IMR-90 (cell line): ENCODE measurements at regions not wholly inside any gene's neighbourhood (a gene's known extent, or its start where the extent isn't known, plus 50 kb on each side); places are given as distances from the start of the nearest gene placed in this dataset.

Experiments
- ATAC-seq: fragments of 200-7000 bp; cut with Tn5 transposase; 2 replicates; pipeline ENCODE4 v1.9.1; 2020; ENCODE audit warnings: low read depth, mild to moderate bottlenecking, moderate library complexity
- BruUV-seq: library from RNA; stranded (reverse); fragments of 400-500 nt; replicated peaks from 2 replicates; lab custom pipeline; 2021; lab: Mats Ljungman, UMichigan
- CTCF ChIA-PET: fragments of 300-600 bp; formaldehyde crosslinking; extraction: SDS; loops from one replicate; lab custom pipeline; 2021; ENCODE audit warnings: antibody characterized with exemption; lab: Yijun Ruan, JAX
- POLR2A ChIA-PET: fragments of 300-600 bp; sonication (Branson Sonifier 250); formaldehyde crosslinking; loops from one replicate; lab custom pipeline; 2022; ENCODE audit warnings: antibody characterized with exemption; ENCODE audit not compliant: unreplicated experiment; lab: Charles Lee
- DNase-seq: peaks from one replicate; pipeline ENCODE4 v3.0.0; 2013
- H2AFZ ChIP-seq: replicated peaks from 2 replicates; pipeline ENCODE3; 2013; ENCODE audit warnings: low read length, mild to moderate bottlenecking; ENCODE audit not compliant: poor library complexity
- H2AK5ac ChIP-seq: 2 replicates; pipeline ENCODE4 v1.6.1; 2013; ENCODE audit warnings: low read depth, low read length, inconsistent platforms
- H2AK9ac ChIP-seq: replicated peaks from 2 replicates; pipeline ENCODE3; 2013; ENCODE audit warnings: mild to moderate bottlenecking, low read depth, low read length, moderate library complexity; ENCODE audit not compliant: poor library complexity
- H2BK120ac ChIP-seq: 2 replicates; pipeline ENCODE4 v1.6.1; 2013; ENCODE audit warnings: low read depth, low read length, inconsistent platforms
- H2BK15ac ChIP-seq: 3 replicates; pipeline ENCODE4 v1.6.1; 2013; ENCODE audit warnings: low read depth, low read length, inconsistent platforms
- H2BK20ac ChIP-seq: 2 replicates; pipeline ENCODE4 v1.6.1; 2013; ENCODE audit warnings: low read depth, mild to moderate bottlenecking, inconsistent platforms, low read length, moderate library complexity
- H2BK5ac ChIP-seq: 2 replicates; pipeline ENCODE4 v1.6.1; 2013; ENCODE audit warnings: mild to moderate bottlenecking, low read depth, low read length, inconsistent platforms; ENCODE audit not compliant: poor library complexity, severe bottlenecking
- H3K14ac ChIP-seq: replicated peaks from 2 replicates; pipeline ENCODE4 v1.6.1; 2013; ENCODE audit warnings: low read depth, low read length, inconsistent platforms
- H3K18ac ChIP-seq: 2 replicates; pipeline ENCODE4 v1.6.1; 2013; ENCODE audit warnings: low read depth, low read length, control low read depth
- H3K23ac ChIP-seq: 2 replicates; pipeline ENCODE4 v1.6.1; 2013; ENCODE audit warnings: low read depth, low read length, inconsistent platforms
- H3K27ac ChIP-seq: 2 replicates; pipeline ENCODE4 v1.5.1; 2013; ENCODE audit warnings: mild to moderate bottlenecking, control low read depth, low read length; ENCODE audit not compliant: insufficient read depth
- H3K27me3 ChIP-seq: 2 replicates; pipeline ENCODE4 v1.6.1; 2013; ENCODE audit warnings: low read length; ENCODE audit not compliant: control insufficient read depth, insufficient read depth
- H3K36me3 ChIP-seq: 2 replicates; pipeline ENCODE4 v1.6.1; 2013; ENCODE audit warnings: low read length, mixed read lengths; ENCODE audit not compliant: control insufficient read depth, insufficient read depth
- H3K4ac ChIP-seq: 2 replicates; pipeline ENCODE4 v1.6.1; 2013; ENCODE audit warnings: low read depth, low read length, inconsistent platforms
- H3K4me1 ChIP-seq: 2 replicates; pipeline ENCODE4 v1.6.1; 2013; ENCODE audit warnings: low read length, mixed read lengths; ENCODE audit not compliant: control insufficient read depth, insufficient read depth
- H3K4me2 ChIP-seq: 2 replicates; pipeline ENCODE4 v1.6.1; 2013; ENCODE audit warnings: low read depth, mild to moderate bottlenecking, control low read depth, low read length, moderate library complexity
- H3K4me3 ChIP-seq: 2 replicates; pipeline ENCODE4 v1.5.1; 2013; ENCODE audit warnings: low read depth, mild to moderate bottlenecking, control low read depth, low read length, moderate library complexity; ENCODE audit not compliant: insufficient read depth
- H3K56ac ChIP-seq: 2 replicates; pipeline ENCODE4 v1.6.1; 2013; ENCODE audit warnings: low read length, inconsistent platforms; ENCODE audit not compliant: insufficient read depth; ENCODE audit errors: extremely low read depth
- H3K79me1 ChIP-seq, 2 experiments: 2 replicates each; pipeline ENCODE4 v1.6.1; 2013; ENCODE audit warnings: low read length in 2 of 2, inconsistent platforms in 1 of 2, low read depth in 1 of 2
- H3K9ac ChIP-seq: 2 replicates; pipeline ENCODE4 v1.6.1; 2013; ENCODE audit warnings: low read depth, low read length, control low read depth
- H3K9me1 ChIP-seq: 2 replicates; pipeline ENCODE4 v1.6.1; 2013; ENCODE audit warnings: low read length, inconsistent platforms; ENCODE audit not compliant: insufficient read depth
- H3K9me3 ChIP-seq: 2 replicates; pipeline ENCODE4 v1.6.1; 2013; ENCODE audit warnings: low read length; ENCODE audit not compliant: control insufficient read depth, insufficient read depth
- H4K20me1 ChIP-seq: 2 replicates; pipeline ENCODE4 v1.6.1; 2013; ENCODE audit warnings: low read length, inconsistent platforms; ENCODE audit not compliant: insufficient read depth
- H4K5ac ChIP-seq: 2 replicates; pipeline ENCODE4 v1.6.1; 2013; ENCODE audit warnings: mild to moderate bottlenecking, low read depth, low read length, control low read depth
- H4K8ac ChIP-seq, 2 experiments: 2 replicates each; pipeline ENCODE4 v1.6.1; 2013; ENCODE audit warnings: low read depth in 2 of 2, low read length in 2 of 2, control low read depth in 1 of 2, inconsistent platforms in 1 of 2
- H4K91ac ChIP-seq: 2 replicates; pipeline ENCODE4 v1.6.1; 2013; ENCODE audit warnings: low read depth, low read length, inconsistent platforms; ENCODE audit not compliant: insufficient read depth
- BHLHE40 ChIP-seq: fragments of 150-350 bp; IDR thresholded peaks from 2 replicates; pipeline ENCODE4 v1.6.1; 2016; ENCODE audit warnings: mild to moderate bottlenecking, low read depth, low read length
- CEBPB ChIP-seq: IDR thresholded peaks from 2 replicates; pipeline ENCODE4 v1.6.1; 2012; ENCODE audit warnings: low read depth, low read length, improper control_type of control experiment
- CHD1 ChIP-seq: IDR thresholded peaks from 2 replicates; pipeline ENCODE4 v1.6.1; 2012; ENCODE audit warnings: low read depth, low read length, improper control_type of control experiment
- FOS ChIP-seq: fragments of 150-350 bp; IDR thresholded peaks from 2 replicates; pipeline ENCODE4 v1.6.1; 2016; ENCODE audit warnings: low read depth, low read length
- MAFK ChIP-seq: IDR thresholded peaks from 2 replicates; pipeline ENCODE4 v1.6.1; 2012; ENCODE audit warnings: low read depth, low read length, improper control_type of control experiment
- MAZ ChIP-seq: IDR thresholded peaks from 2 replicates; pipeline ENCODE4 v1.6.1; 2012; ENCODE audit warnings: low read depth, mild to moderate bottlenecking, low read length, improper control_type of control experiment, moderate library complexity, borderline replicate concordance
- MXI1 ChIP-seq: IDR thresholded peaks from 2 replicates; pipeline ENCODE4 v1.6.1; 2012; ENCODE audit warnings: low read depth, mild to moderate bottlenecking, low read length, moderate library complexity, borderline replicate concordance
- NFE2L2 ChIP-seq: fragments of 150-350 bp; IDR thresholded peaks from 2 replicates; pipeline ENCODE4 v1.6.1; 2016; ENCODE audit warnings: low read depth, mild to moderate bottlenecking, low read length
- POLR2A ChIP-seq: IDR thresholded peaks from 2 replicates; pipeline ENCODE4 v1.6.1; 2012; ENCODE audit warnings: mild to moderate bottlenecking, low read depth, low read length
- RAD21 ChIP-seq: IDR thresholded peaks from 2 replicates; pipeline ENCODE4 v1.6.1; 2012; ENCODE audit warnings: low read length, improper control_type of control experiment
- RCOR1 ChIP-seq: IDR thresholded peaks from 2 replicates; pipeline ENCODE4 v1.6.1; 2012; ENCODE audit warnings: mild to moderate bottlenecking, low read length, improper control_type of control experiment; ENCODE audit not compliant: insufficient replicate concordance
- RFX5 ChIP-seq: IDR thresholded peaks from 2 replicates; pipeline ENCODE4 v1.8.0; 2012; ENCODE audit warnings: low read depth, mild to moderate bottlenecking, low read length, moderate library complexity
- SMC3 ChIP-seq: fragments of 150-350 bp; IDR thresholded peaks from 2 replicates; pipeline ENCODE4 v1.6.1; 2016; ENCODE audit warnings: low read depth, mild to moderate bottlenecking, antibody characterized with exemption, low read length, moderate library complexity
- WGBS, 2 experiments: methylation state at CpG; one replicate each; pipeline versions ENCODE4 v1.1.5 to v1.1.7; 2013; ENCODE audit warnings: missing lambda C conversion rate in 2 of 2; ENCODE audit not compliant: insufficient read length in 1 of 2; ENCODE audit errors: extremely low coverage in 2 of 2; 5-methylcytosine and 5-hydroxymethylcytosine counted together
- dilution Hi-C: fragments of 300-500 bp; cut with HindIII; formaldehyde crosslinking; loops from one replicate; pipeline ENCODE4 v1.14.3; 2018; ENCODE audit warnings: low sequenced_read_pairs; ENCODE audit not compliant: unreplicated experiment
- in situ Hi-C: fragments of 300-500 bp; cut with MboI; formaldehyde crosslinking; loops from 3 replicates; pipeline ENCODE4 v1.14.3; 2019; ENCODE audit warnings: low sequenced_read_pairs, inconsistent platforms, mixed read lengths
- intact Hi-C: fragments of 100-400 bp; cut with micrococcal nuclease; formaldehyde crosslinking; loops from 2 replicates; pipeline ENCODE4 v1.10.0; 2022
- TF ChIP-seq, protein P1 (sequence below): fragments of 150-350 bp; IDR thresholded peaks from 2 replicates; pipeline ENCODE4 v1.6.1; 2017; ENCODE audit warnings: mild to moderate bottlenecking, antibody characterized with exemption, low read length, low read depth
- TF ChIP-seq, protein P2 (sequence below): fragments of 150-350 bp; IDR thresholded peaks from 2 replicates; pipeline ENCODE4 v1.6.1; 2016; ENCODE audit warnings: low read depth, mild to moderate bottlenecking, low read length, moderate library complexity, borderline replicate concordance
- TF ChIP-seq, protein P3 (sequence below): conservative IDR thresholded peaks from 2 replicates; pipeline ENCODE4 v1.5.1; 2012; ENCODE audit warnings: mild to moderate bottlenecking, low read depth, low read length, improper control_type of control experiment

DNA sequence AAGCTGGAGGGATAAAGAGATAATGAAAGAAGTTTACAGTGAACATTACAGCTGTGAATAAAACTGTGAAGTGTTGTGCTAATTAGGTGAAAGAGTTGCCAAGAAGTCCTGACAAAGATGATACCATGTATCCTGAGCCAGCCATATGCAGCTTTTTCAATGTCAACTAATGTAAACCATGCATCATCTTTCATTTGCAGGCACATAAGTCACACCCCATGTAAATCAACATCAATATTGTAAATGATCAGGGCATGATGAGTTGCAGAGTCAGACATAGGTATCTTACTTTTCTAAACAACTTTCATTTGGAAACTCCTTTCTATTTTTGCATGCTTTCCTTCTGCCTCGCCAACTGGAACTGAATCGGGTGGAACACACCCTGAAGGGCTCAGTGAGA is 569.1 kb downstream of the TBC1D4 start:
- Histone ChIP-seq H3K36me3 (no peaks in the 10 kb centered on the region), H3K56ac (no peak overlapping the region), H3K27me3 (no peaks in the 10 kb centered on the region), H2BK120ac (no peak overlapping the region), H3K14ac (no peak overlapping the region), H4K8ac (no peak overlapping the region), H3K9me1 (no peaks in the 10 kb centered on the region), H2BK5ac (no peak overlapping the region), H3K79me1 (no peaks in the 10 kb centered on the region), H2AK5ac (no peak overlapping the region), H3K9me3 (no peaks in the 10 kb centered on the region), H4K20me1 (no peaks in the 10 kb centered on the region), H3K18ac (no peak overlapping the region), H2AK9ac (no peak overlapping the region), H3K23ac (no peak overlapping the region), H2AFZ (no peak overlapping the region), H2BK20ac (no peak overlapping the region), H3K27ac (no peak overlapping the region), H3K4ac (no peak overlapping the region), H3K4me3 (no peak overlapping the region), H4K5ac (no peak overlapping the region), H4K91ac (no peak overlapping the region), H3K4me1 (no peaks in the 10 kb centered on the region), H2BK15ac (no peak overlapping the region), H3K4me2 (no peak overlapping the region), H3K9ac (no peak overlapping the region)
- dilution Hi-C loops: no loop called here
- BruUV-seq: no TSS peak
- ATAC-seq (no peak), DNase-seq (no peak)
- intact Hi-C loops: no loop called here
- TF ChIP-seq MAFK (no peak), POLR2A (no peak), MXI1 (no peak), CEBPB (no peak), RAD21 (no peak), SMC3 (no peak), FOS (no peak), NFE2L2 (no peak), RCOR1 (no peak), BHLHE40 (no peak), RFX5 (no peak), CHD1 (no peak), MAZ (no peak)
- TF ChIP-seq, protein P1, sequence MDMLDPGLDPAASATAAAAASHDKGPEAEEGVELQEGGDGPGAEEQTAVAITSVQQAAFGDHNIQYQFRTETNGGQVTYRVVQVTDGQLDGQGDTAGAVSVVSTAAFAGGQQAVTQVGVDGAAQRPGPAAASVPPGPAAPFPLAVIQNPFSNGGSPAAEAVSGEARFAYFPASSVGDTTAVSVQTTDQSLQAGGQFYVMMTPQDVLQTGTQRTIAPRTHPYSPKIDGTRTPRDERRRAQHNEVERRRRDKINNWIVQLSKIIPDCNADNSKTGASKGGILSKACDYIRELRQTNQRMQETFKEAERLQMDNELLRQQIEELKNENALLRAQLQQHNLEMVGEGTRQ: no peak
- TF ChIP-seq, protein P2, sequence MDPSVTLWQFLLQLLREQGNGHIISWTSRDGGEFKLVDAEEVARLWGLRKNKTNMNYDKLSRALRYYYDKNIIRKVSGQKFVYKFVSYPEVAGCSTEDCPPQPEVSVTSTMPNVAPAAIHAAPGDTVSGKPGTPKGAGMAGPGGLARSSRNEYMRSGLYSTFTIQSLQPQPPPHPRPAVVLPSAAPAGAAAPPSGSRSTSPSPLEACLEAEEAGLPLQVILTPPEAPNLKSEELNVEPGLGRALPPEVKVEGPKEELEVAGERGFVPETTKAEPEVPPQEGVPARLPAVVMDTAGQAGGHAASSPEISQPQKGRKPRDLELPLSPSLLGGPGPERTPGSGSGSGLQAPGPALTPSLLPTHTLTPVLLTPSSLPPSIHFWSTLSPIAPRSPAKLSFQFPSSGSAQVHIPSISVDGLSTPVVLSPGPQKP: no peak
- TF ChIP-seq, protein P3, sequence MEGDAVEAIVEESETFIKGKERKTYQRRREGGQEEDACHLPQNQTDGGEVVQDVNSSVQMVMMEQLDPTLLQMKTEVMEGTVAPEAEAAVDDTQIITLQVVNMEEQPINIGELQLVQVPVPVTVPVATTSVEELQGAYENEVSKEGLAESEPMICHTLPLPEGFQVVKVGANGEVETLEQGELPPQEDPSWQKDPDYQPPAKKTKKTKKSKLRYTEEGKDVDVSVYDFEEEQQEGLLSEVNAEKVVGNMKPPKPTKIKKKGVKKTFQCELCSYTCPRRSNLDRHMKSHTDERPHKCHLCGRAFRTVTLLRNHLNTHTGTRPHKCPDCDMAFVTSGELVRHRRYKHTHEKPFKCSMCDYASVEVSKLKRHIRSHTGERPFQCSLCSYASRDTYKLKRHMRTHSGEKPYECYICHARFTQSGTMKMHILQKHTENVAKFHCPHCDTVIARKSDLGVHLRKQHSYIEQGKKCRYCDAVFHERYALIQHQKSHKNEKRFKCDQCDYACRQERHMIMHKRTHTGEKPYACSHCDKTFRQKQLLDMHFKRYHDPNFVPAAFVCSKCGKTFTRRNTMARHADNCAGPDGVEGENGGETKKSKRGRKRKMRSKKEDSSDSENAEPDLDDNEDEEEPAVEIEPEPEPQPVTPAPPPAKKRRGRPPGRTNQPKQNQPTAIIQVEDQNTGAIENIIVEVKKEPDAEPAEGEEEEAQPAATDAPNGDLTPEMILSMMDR: no peak
- in situ Hi-C loops: no loop called here
- CTCF ChIA-PET: no interaction called here
- POLR2A ChIA-PET: no interaction called here
- no CpG with 5 or more reads among the region's 2 CpGs for WGBS, 2 experiments
